HEK293 (cell line): ENCODE measurements at regions not wholly inside any gene's neighbourhood (a gene's known extent, or its start where the extent isn't known, plus 50 kb on each side); places are given as distances from the start of the nearest gene placed in this dataset.

Experiments used
- CTCF ChIA-PET: fragments of 350-600 bp; formaldehyde crosslinking; extraction: SDS; loops from one replicate; lab custom pipeline; 2021; ENCODE audit warnings: antibody characterized with exemption; lab: Yijun Ruan, JAX
- POLR2A ChIA-PET: fragments of 300-600 bp; formaldehyde crosslinking; extraction: SDS; loops from one replicate; lab custom pipeline; 2020; ENCODE audit warnings: antibody characterized with exemption, inconsistent platforms; lab: Yijun Ruan, JAX
- H3K27ac ChIP-seq: fragments of 200-500 bp; sonication (Bioruptor generic); 2 replicates; pipeline ENCODE4 v1.5.1; 2014; ENCODE audit warnings: low read depth, low read length, control low read depth, inconsistent platforms; ENCODE audit errors: extremely low read depth
- H3K36me3 ChIP-seq, 2 experiments: fragments of 200-500 bp in 1 of 2; sonication (Bioruptor generic) in 1 of 2; 1 replicate in 1 of 2; 2 replicates in 1 of 2; pipeline ENCODE4 v1.5.1; 2014 to 2017; ENCODE audit warnings: inconsistent platforms in 2 of 2, low read length in 2 of 2; ENCODE audit not compliant: control insufficient read depth in 2 of 2, insufficient read depth in 1 of 2
- H3K4me1 ChIP-seq: fragments of 200-500 bp; sonication (Bioruptor generic); 2 replicates; pipeline ENCODE4 v1.5.1; 2014; ENCODE audit warnings: mild to moderate bottlenecking, low read length, inconsistent platforms; ENCODE audit not compliant: control insufficient read depth, insufficient read depth
- H3K4me3 ChIP-seq: 2 replicates; pipeline ENCODE4 v1.5.1; 2011; ENCODE audit warnings: low read depth, mild to moderate bottlenecking, control low read depth, low read length, moderate library complexity
- H3K9me3 ChIP-seq: fragments of 200-500 bp; sonication (Bioruptor generic); 2 replicates; pipeline ENCODE4 v1.5.1; 2014; ENCODE audit warnings: low read depth, low read length, inconsistent platforms; ENCODE audit not compliant: control insufficient read depth, insufficient read depth
- EGR2 ChIP-seq: fragments of 450-650 bp; formaldehyde crosslinking; IDR thresholded peaks from 2 replicates; pipeline ENCODE4 v1.5.1; 2016; ENCODE audit warnings: low read depth, missing biosample characterization, missing genetic modification characterization
- ELK4 ChIP-seq: IDR thresholded peaks from 2 replicates; pipeline ENCODE4 v1.6.1; 2011; ENCODE audit warnings: mild to moderate bottlenecking, low read depth, low read length, borderline replicate concordance
- FEZF1 ChIP-seq: fragments of 450-650 bp; formaldehyde crosslinking; IDR thresholded peaks from 2 replicates; pipeline ENCODE4 v1.5.1; 2016; ENCODE audit warnings: missing biosample characterization, missing genetic modification characterization
- MZF1 ChIP-seq: fragments of 450-650 bp; formaldehyde crosslinking; IDR thresholded peaks from 2 replicates; pipeline ENCODE4 v1.5.1; 2017; ENCODE audit warnings: missing biosample characterization, missing genetic modification characterization, borderline replicate concordance
- SCRT2 ChIP-seq: fragments of 450-650 bp; formaldehyde crosslinking; IDR thresholded peaks from 2 replicates; pipeline ENCODE4 v1.5.1; 2016; ENCODE audit warnings: missing biosample characterization, missing genetic modification characterization
- SP7 ChIP-seq: fragments of 450-650 bp; formaldehyde crosslinking; IDR thresholded peaks from 2 replicates; pipeline ENCODE4 v1.5.1; 2016; ENCODE audit warnings: missing biosample characterization, missing genetic modification characterization
- TCF7L2 ChIP-seq: IDR thresholded peaks from 2 replicates; pipeline ENCODE4 v1.6.1; 2011; ENCODE audit warnings: low read depth, mild to moderate bottlenecking, inconsistent platforms, low read length, moderate library complexity, borderline replicate concordance
- YY2 ChIP-seq: fragments of 450-650 bp; formaldehyde crosslinking; IDR thresholded peaks from 2 replicates; pipeline ENCODE4 v1.5.1; 2016; ENCODE audit warnings: missing biosample characterization, missing genetic modification characterization
- ZBTB17 ChIP-seq: fragments of 450-650 bp; formaldehyde crosslinking; IDR thresholded peaks from 2 replicates; pipeline ENCODE4 v1.5.1; 2016; ENCODE audit warnings: missing biosample characterization, missing genetic modification characterization
- ZFP37 ChIP-seq: fragments of 450-650 bp; formaldehyde crosslinking; IDR thresholded peaks from 2 replicates; pipeline ENCODE4 v1.5.1; 2016; ENCODE audit warnings: missing biosample characterization, missing genetic modification characterization
- ZIC2 ChIP-seq: fragments of 450-650 bp; formaldehyde crosslinking; IDR thresholded peaks from 2 replicates; pipeline ENCODE4 v1.5.1; 2016; ENCODE audit warnings: missing biosample characterization, missing genetic modification characterization
- ZNF157 ChIP-seq: fragments of 450-650 bp; formaldehyde crosslinking; IDR thresholded peaks from 2 replicates; pipeline ENCODE4 v1.5.1; 2016; ENCODE audit warnings: missing biosample characterization, missing genetic modification characterization
- ZNF211 ChIP-seq: fragments of 450-650 bp; formaldehyde crosslinking; IDR thresholded peaks from 2 replicates; pipeline ENCODE4 v1.5.1; 2016; ENCODE audit warnings: low read depth, missing biosample characterization, missing genetic modification characterization
- ZNF239 ChIP-seq: fragments of 450-650 bp; formaldehyde crosslinking; IDR thresholded peaks from 2 replicates; pipeline ENCODE4 v1.5.1; 2016; ENCODE audit warnings: missing biosample characterization, missing genetic modification characterization
- ZNF24 ChIP-seq: fragments of 450-650 bp; formaldehyde crosslinking; IDR thresholded peaks from 2 replicates; pipeline ENCODE4 v1.5.1; 2016; ENCODE audit warnings: missing biosample characterization, missing genetic modification characterization
- ZNF302 ChIP-seq: fragments of 450-650 bp; formaldehyde crosslinking; IDR thresholded peaks from 2 replicates; pipeline ENCODE4 v1.5.1; 2016; ENCODE audit warnings: missing biosample characterization, missing genetic modification characterization, low read depth
- ZNF341 ChIP-seq: fragments of 450-650 bp; formaldehyde crosslinking; IDR thresholded peaks from 2 replicates; pipeline ENCODE4; 2016; ENCODE audit warnings: low read depth, missing biosample characterization, missing genetic modification characterization
- ZNF423 ChIP-seq: fragments of 450-650 bp; formaldehyde crosslinking; IDR thresholded peaks from 2 replicates; pipeline ENCODE4 v1.5.1; 2016; ENCODE audit warnings: missing biosample characterization, missing genetic modification characterization
- ZNF426 ChIP-seq: fragments of 450-650 bp; formaldehyde crosslinking; IDR thresholded peaks from 2 replicates; pipeline ENCODE4 v1.5.1; 2017; ENCODE audit warnings: missing biosample characterization, missing genetic modification characterization, mild to moderate bottlenecking, inconsistent platforms, moderate library complexity
- ZNF561 ChIP-seq: fragments of 450-650 bp; IDR thresholded peaks from 2 replicates; pipeline ENCODE4 v1.5.1; 2018; ENCODE audit warnings: missing biosample characterization, missing genetic modification characterization, borderline replicate concordance
- ZNF580 ChIP-seq: fragments of 450-650 bp; formaldehyde crosslinking; IDR thresholded peaks from 2 replicates; pipeline ENCODE4 v1.5.1; 2016; ENCODE audit warnings: missing biosample characterization, missing genetic modification characterization
- ZNF610 ChIP-seq: fragments of 450-650 bp; formaldehyde crosslinking; IDR thresholded peaks from 2 replicates; pipeline ENCODE4 v1.5.1; 2016; ENCODE audit warnings: missing biosample characterization, missing genetic modification characterization, borderline replicate concordance
- ZNF707 ChIP-seq: fragments of 450-650 bp; formaldehyde crosslinking; IDR thresholded peaks from 2 replicates; pipeline ENCODE4 v1.5.1; 2016; ENCODE audit warnings: missing biosample characterization, missing genetic modification characterization

- TF ChIP-seq FEZF1 (tag by site-specific recombination), result no peak
These were observed 552.0 kb upstream of the CLINT1 start (continued) for GRCh38 chr5:158410976-158411375.

- TF ChIP-seq ZBTB17 (tag by site-specific recombination) (no peak), ZNF707 (tag by site-specific recombination) (no peak), ZNF302 (no peak), ZIC2 (no peak), ZNF239 (tag by site-specific recombination) (no peak), FEZF1 (tag by site-specific recombination) (no peak), ZNF610 (no peak)
- Histone ChIP-seq H3K36me3 (no peaks in the 10 kb centered on the region), H3K4me3 (no peak overlapping the region), H3K9me3 (no peaks in the 10 kb centered on the region), H3K27ac (no peak overlapping the region), H3K4me1 (no peaks in the 10 kb centered on the region)
- ChIA-PET CTCF (interaction anchor here (0.7 kb wide), 3 partner anchors 8 to 334 kb away, joined by 3 to 5 read pairs (median 3); no protein-coding TSS in a partner anchor), POLR2A (no interaction called here)
These were observed 550.6 kb upstream of the CLINT1 start for GRCh38 chr5:158409507-158409906.

- no peak overlapping the region for H3K4me3 ChIP-seq
- no peaks in the 10 kb centered on the region for H3K9me3 ChIP-seq
- no peaks in the 10 kb centered on the region for H3K4me1 ChIP-seq
- CTCF ChIA-PET, result no interaction called here
- H3K36me3 ChIP-seq, result no peaks in the 10 kb centered on the region
- no peak for TF ChIP-seq ZNF24 (tag by site-specific recombination)
- TF ChIP-seq ZIC2, result no peak
- TF ChIP-seq ZNF211, result no peak
- no peak for TF ChIP-seq ZNF157 (tag by site-specific recombination)
- no peak for TF ChIP-seq ZFP37 (tag by site-specific recombination)
- TF ChIP-seq ZNF580 (tag by site-specific recombination), result no peak
- TF ChIP-seq ELK4, result no peak
- TF ChIP-seq ZNF423 (tag by site-specific recombination), result no peak
- TF ChIP-seq MZF1 (tag by site-specific recombination), result no peak
- no peak for TF ChIP-seq ZNF341 (tag by site-specific recombination)
- no peak overlapping the region for H3K27ac ChIP-seq
- POLR2A ChIA-PET, result no interaction called here
These were observed 548.9 kb upstream of the CLINT1 start for GRCh38 chr5:158407824-158408195.

- ChIA-PET CTCF (no interaction called here), POLR2A (no interaction called here)
- Histone ChIP-seq H3K36me3 (no peaks in the 10 kb centered on the region), H3K27ac (no peak overlapping the region), H3K4me3 (no peak overlapping the region), H3K4me1 (no peaks in the 10 kb centered on the region), H3K9me3 (no peaks in the 10 kb centered on the region)
- TF ChIP-seq SP7 (tag by site-specific recombination) (no peak), EGR2 (no peak), SCRT2 (no peak), YY2 (tag by site-specific recombination) (no peak), ZNF561 (tag by site-specific recombination) (no peak), TCF7L2 (no peak), ZNF426 (tag by site-specific recombination) (no peak), ZNF211 (no peak)
These were observed 548.2 kb upstream of the CLINT1 start for GRCh38 chr5:158406884-158407823.
